GM19438 (cell line): ENCODE measurements at regions not wholly inside any gene's neighbourhood (a gene's known extent, or its start where the extent isn't known, plus 50 kb on each side); places are given as distances from the start of the nearest gene placed in this dataset.

ENCODE experiments used
- ATAC-seq: cut with Tn5 transposase; IDR thresholded peaks from one replicate; pipeline ENCODE4 v1.9.1; 2021; ENCODE audit warnings: low read depth; ENCODE audit not compliant: unreplicated experiment

DNA sequence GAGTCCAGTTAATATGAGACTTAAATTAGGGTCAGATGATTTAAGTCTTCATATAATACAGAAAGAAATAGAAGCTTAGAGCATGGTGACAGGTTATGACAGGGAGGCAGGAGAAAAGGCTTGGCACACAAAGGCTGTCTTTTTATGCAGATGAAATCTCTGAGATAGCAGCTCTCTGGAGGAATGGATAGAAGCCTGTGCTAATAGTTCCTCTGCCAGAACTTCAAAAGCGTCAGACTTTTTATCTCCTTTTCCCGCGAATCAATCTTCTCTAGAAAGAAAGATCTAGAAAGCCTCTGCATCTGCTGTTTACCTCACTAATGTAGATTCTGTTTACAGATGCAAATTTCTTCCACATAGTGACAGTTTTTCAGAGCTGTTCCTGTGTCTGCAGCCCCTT, 1106.2 kb downstream of the XPNPEP1 start:
- ATAC-seq, result no peak

DNA sequence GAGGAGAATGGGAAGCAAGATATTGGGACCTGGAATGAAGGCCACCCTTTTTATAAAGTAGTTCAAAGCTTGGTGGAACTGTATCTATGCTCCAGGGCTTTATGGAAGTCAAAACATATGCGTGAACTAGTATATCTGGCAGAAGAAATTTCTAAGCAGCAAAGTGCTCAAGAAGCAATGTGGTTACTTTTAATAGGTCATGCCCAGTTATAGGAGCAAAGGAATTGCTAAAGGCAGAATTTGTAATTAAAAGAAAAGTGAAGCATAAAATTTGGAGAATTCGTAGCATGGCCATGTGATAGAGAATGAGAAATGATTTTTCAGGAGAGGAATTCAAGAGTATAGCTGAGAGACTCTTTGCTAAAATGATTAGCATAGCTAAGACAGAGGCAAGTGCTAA, 1110.4 kb downstream of the XPNPEP1 start:
- no peak for ATAC-seq

DNA sequence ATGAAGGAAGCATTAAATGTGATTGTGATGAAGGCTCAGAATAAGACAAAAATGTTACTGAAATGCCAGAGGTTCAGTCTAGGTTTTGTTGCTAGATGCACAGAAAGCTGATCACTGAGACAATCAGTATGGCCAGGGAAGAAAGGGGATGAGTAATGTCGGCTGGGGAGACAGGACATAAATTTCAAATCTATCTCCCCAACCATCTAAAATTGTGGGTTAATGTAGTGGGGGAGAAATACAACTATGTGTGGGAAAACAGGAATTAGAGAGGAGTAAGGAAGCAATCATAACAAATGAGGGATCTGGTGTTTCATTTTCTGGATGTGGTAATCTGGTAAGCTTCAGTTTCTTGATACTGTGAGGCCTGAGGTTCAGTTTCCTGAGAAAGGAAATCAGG, 1111.0 kb downstream of the XPNPEP1 start:
- ATAC-seq, result no peak

DNA sequence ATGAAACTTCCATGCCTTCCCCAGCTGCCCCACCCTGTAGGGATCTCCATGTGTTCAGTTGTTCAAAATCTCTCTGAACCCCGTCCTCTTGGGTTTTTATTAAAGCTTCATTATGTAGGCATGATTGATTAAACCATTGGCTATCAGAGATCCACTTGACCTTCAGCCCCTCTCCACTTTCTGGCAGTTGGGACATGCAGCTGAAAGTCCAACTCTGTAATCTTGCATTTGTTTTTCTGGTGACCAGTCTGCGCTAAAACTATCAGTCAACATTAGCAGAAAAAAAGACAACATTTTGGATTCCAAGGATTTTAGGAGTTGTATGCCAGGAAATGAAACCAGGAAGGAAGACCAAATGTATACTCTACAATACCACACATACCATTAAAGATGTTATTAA, 1115.1 kb downstream of the XPNPEP1 start:
- ATAC-seq, result no peak

DNA sequence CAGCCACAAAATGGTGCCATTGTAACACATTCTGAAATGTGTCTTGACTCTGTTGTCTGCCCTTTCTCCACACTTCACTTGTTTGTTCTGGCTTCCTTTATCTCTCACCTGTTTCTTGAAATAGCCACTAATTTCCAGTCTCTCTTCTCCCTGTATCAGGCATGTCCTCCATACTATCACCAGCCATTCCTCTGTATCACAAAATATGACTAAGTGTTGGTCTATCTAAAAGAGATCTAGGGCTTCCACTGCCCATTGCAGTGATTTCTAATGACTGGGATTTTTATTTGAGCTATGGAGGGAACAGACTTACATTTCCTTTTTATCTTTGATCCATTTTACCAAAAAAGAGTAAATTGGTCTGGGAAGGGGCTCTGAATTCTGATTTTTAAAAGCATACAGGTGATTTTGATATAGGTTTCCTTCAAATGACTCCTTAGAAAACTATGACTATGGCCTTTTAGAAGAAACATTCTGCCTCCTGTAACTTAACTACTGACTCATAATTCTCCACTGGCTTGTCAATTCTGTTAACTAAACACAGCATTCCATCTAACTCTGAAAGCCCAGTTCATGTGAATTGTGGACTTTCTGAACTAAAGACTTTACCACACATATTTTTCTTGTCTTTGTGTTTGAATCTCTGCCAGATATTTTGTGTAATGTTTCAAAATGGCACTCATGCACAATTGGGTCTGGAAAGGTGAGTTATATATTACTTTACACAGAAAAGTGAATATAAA, 1121.4 kb downstream of the XPNPEP1 start:
- ATAC-seq, result no peak

DNA sequence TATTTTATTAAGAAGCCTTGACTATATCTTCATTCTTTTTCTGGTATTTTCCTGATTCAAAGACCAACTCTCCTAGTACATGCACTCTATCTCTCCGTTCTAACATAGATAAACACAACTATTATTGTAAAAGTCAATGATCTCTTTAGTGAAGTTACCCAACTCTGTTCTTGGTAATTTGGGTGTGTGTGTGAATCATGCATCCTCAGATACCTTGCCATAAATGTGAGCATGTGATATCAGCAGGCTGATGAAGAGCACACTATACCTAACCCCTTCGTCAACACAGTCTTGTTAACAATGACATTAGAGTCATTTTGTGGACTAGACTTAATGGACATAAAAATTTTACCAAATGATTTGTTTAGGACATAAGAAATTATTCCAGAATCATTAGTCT, 1122.1 kb downstream of the XPNPEP1 start:
- ATAC-seq, result no peak

DNA sequence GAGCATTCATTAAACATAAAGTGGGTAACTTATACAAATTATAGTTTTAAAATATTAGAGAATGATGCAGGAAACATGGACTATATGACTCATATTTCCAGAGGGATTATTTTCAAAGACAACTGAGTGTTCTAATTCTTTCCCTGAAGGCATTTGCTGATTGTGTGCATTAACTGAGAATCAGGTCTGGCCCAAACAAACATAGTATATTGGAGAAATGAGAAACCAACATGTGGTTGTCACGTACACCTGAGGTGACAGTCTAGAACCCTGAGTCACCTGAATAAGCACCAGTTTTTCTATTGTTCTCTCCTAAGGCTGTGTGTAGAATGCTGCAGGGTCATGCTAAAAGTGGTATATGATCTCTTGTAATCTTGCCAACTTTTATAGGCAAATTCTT, 1125.7 kb downstream of the XPNPEP1 start:
- no peak for ATAC-seq

DNA sequence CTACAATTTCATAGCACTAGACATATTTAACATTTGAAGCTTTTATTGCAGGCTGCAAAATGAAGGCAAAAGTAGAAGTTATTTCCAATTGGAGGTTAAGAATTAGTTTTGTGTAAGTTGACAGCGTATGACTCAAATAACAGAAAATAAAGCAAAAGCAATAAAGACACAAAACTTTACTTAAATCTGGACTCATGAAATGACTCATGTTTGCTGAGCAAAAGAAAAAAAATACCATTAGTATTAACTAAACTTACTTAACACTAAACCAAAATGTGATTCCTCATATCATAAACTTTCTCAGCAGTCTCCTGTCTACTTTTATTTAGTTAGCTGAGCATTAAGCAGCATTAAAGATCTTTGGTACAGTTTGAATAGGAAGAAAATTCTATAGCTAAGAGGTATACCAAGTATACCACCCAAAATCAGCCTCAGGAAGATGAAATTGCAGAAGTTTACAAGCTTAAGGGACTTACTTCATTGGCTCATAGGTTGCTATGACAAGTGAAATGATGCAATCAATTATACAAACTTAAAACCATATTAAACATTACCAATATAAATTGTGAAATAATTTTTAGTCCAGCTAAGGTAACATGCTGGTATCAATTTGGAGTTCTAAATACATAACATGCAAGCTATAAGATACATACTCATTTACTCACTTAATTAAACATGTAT, 1131.4 kb downstream of the XPNPEP1 start:
- ATAC-seq, result no peak

DNA sequence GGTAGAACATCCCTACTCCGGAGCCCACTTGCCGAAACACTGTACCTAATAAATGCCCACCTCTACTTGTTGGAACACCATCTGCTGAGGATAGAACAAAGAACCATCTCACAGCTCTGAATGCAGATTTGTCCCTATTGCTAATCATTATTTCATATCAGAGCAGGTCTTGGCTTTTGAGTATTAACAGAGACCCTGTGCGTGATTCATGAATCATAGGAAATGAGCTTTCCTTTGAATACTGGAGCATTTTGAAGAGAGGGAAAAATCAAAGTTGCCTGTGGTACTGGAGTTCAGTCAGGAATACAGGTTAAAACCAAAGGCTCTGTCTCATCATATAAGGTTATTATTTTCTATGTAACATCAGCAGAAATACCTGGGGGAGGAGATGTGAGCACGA, 1132.3 kb downstream of the XPNPEP1 start:
- no peak for ATAC-seq

DNA sequence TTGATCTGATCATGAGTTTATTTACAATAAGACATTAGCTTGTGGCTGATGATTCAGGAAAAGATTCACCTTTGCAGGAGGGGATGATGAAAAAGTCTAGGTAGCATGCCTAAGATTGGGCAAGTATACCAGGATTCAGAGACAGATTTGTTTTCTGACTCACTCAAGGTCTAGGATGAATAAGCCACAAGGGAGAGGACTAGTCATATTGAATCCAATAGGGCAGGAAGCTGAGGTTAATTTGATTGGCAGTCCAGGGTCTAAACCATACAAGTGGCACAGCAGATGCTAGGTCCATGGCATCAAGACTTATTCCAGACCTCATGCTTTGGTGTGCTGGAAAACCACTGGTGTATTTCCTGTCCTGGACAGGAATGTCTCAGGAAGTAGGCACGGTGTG, 1133.4 kb downstream of the XPNPEP1 start:
- no peak for ATAC-seq

DNA sequence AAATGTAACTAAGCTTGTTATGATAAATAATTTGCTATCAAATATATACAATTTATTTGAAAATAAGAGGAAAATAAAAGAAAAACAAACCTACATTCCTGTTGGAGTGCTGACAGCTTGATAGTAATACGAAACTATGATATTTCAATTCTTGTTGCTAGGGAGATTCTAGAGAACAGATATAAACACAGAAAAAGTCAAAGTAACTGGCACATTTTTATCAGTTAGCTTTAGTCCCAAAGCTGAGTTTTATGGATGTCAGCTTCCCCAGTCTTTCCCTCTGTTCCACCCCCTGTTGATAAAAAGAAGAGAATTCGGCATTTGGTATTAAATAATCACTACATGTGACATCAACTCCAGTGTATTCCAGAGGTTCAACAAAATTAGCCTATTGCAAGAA, 1134.0 kb downstream of the XPNPEP1 start:
- no peak for ATAC-seq

DNA sequence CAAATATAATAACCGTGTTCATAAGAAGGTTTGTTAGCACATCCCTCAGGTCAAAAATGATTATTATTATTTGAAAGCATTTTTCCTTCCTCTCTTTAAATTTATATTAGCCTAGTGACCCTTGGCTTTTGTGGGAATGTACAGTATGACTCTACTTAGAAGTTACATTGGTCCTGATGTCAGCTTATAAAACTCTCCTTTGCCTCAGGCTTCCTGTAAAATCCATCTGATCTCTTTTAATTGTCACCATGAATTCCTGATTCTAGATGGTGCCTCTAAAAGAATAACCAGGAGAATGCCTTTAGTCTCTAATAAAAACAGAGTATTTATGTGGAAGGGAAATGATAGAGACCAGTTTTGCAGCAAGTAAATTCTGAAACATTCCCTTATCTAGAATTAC, 1134.4 kb downstream of the XPNPEP1 start:
- ATAC-seq, result no peak

DNA sequence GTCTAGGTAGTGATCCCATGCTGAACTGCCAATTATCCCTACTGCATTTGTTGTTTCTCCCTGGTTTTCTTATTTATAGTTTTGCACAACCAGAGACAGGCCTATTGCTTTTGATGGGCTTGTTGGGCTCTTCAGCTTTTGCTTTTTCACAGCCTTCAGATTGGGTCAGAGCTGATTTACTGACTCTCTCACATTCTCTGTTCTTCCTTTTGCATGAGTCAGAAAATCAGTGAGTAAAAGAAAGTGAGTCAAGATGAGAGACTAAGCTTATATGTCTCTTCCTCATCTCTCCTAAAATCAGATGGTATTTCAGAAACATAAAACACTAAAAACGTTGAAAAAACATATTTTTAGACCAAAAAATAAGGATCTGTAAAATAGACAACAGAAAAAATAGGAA, 1135.4 kb downstream of the XPNPEP1 start:
- ATAC-seq, result no peak

DNA sequence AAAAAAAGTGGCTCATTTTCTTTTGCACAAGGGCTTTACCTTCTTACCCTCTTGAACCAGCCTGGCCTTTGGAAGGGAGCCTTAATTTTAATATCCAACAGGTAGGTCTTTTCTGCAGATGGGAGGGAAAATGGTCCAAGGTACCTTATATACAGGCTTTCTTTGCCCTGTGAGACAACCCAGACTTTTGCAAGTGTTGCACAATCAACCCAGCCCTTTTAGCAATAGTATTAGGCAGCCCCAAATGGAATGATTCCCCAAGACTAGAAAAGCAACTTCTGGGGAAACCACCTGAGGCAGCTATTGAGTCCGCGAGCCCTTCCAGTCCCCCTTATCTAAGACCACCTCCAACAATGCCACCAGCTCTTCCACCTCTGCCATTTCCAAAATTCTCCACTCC, 1138.3 kb downstream of the XPNPEP1 start:
- ATAC-seq, result no peak

DNA sequence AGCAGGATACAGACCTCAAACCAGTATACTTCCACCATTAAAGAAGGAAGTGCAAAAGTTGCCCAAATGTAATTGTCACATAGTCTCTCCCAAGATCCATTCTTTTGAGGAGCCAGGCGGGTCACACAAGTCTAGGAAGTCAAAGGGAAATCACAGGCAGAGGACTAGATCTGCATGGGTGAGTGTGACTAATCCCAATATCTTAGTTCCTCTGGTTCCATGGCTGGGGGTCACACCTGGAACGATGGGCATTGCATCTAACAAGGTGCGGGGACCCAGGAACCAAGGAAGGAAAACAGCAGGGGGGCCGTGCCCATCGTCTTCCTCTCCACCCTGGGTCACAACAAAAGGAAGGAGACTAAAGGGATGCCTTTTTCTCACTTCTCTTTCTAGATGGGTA, 1138.8 kb downstream of the XPNPEP1 start:
- ATAC-seq, result no peak

DNA sequence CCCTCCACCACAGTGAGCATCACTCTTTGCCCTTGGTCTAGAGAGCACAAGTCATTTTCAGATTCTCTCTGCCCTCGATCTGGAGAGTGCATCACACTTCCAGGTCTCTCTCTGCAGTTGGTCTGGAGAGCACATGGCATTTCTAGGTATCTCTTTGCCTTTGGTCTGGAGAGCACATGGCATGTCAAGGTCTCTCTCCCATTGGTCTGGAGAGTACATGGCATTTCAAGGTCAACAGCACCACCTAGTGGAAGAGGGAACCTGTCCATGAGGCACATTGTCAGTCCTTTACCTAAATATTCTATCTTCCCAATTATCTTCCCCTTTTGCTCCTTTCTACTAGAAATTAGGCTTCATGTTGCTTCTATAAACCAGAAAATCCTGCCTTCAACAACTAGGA, 1139.4 kb downstream of the XPNPEP1 start:
- peak; percentile 79 for ATAC-seq

DNA sequence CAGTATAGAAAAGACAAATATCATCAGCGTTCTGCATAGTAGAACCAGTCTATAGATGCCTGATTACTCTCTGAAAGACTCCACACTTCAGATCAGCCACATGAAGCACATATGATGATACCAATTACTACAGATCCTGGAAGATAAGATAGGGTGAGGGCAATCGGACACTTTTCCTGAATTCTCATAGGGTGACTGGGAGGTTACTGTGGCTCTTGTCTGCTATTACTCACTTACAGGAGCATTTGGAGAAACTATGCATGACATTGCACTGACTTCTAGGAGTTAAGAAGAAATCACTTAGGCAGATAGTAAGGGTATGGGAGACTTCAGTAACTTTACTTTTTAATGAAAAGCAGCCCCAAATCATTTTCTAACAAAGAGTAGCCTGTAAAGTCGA, 1140.9 kb downstream of the XPNPEP1 start:
- no peak for ATAC-seq

DNA sequence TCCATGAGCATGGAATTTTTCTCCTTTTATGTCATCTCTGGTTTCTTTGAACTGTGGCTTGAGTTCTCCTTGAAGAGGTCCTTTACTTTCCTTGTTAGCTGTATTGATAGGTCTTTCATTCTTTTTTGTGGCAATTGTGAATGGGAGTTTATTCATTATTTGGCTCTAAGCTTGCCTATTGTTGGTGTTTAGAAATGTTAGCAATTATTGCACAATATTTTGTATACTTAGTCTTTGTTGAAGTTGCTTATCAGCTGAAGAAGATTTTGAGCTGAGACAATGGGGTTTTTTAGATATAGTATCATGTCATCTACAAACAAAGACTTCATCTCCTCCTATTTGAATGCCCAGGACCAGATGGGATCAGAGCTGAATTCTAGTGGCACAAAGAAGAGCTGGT, 1143.8 kb downstream of the XPNPEP1 start:
- no peak for ATAC-seq

DNA sequence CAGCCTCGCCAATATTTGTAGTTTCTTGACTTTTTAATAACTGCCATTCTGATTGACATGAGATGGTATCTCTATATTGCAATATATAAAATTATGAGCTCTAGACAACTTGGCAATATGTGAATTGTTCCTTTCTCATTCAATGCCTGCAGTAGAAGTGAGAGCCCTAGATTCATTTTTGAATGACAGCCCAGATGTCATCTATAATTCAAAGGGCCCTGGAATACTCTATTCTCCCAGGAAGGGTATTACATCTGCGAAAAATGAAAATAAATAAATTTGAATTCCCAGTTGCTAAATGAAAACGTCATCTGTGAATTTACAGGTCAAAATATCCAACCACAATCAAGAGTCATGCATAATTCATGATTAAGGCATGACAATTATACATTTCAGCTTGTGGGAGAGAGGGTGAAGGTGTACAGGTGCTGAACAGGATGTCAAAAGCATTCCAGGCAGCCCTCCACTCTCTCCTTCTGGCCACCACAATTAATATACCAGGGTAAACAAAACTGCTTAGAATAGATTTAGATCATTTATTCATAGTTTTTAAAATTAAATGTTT, 1147.3 kb downstream of the XPNPEP1 start:
- ATAC-seq, result no peak

DNA sequence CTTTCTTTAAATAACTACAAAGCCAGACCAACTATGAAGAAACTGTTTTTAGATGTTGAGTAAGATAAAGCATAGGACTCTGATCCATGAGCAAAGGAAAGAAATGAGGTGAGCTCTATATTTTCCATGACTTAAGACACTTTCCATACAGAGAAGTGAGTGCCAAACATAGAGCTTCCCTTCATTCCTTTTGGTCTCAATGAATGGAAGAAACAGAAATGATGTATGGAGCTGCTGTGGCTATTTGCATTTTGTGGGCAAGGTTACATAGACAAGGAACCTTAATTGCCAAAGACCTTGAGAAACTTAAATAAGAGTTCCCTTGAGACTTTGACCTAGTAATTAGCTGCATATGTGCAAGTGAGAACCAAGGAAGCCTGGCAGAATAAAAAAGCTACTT, 1152.2 kb downstream of the XPNPEP1 start:
- ATAC-seq, result no peak

DNA sequence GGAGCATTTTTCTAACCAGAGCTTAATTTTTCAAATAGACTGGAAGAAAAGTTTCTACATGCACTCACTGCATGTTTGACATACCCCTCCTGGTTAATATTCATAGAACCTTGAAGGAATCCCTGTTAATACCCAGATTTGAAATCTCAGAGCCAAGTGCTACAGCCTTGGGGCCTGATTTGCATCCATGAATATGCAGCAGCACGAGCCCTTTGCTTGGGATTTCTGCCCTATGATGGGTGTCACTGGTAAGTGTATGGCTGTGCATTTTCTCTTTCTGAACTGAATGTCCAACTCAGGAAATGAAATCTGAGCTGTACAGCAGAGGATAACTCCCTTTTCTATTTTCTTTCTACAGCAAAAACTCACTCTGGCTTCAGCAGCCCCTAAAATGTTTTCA, 1157.5 kb downstream of the XPNPEP1 start:
- no peak for ATAC-seq

DNA sequence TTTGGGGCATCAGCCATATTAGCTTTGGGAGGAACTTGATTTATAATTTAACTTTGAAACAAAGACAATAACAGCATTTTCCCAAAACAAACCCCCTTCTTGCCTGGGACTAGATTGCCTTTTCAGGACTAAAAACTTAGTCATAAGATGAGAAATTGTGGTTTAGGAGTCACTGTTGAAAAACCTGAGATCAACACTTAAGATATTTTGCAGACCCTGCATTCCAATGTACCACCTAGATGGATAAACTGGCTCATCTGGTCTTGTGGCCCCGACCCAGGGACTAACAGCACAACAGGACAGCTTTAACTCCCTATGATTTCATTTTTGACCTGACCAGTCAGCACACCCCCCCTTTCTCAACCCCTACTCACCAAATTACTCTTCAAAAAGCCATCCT, 1165.4 kb downstream of the XPNPEP1 start:
- ATAC-seq, result no peak
